ENCODE measurements at regions not wholly inside any gene's neighbourhood (a gene's known extent, or its start where the extent isn't known, plus 50 kb on each side); places are given as distances from the start of the nearest gene placed in this dataset.

GRCh38 chr2:175872721-175873120, 129.3 kb downstream of the LNPK start:
- ATAC-seq (ENCODE audit: low read depth in 2 of 2) (no peak), DNase-seq (no peak)
- Mint-ChIP-seq H3K27me3 (peaks cover 17% of the 10 kb centered on the region), H3K36me3 (no peaks in the 10 kb centered on the region), H3K4me1 (no peaks in the 10 kb centered on the region), H3K27ac (no peak overlapping the region), H3K4me3 (no peak overlapping the region), H3K9me3 (peaks cover 0 to 3% (median 0%) of the 10 kb centered on the region in 7 donors)
- no peaks in the 10 kb centered on the region for H3K9me3 ChIP-seq (ENCODE audit: control insufficient read depth in 2 of 2, low read length in 2 of 2)
- H3K27ac ChIP-seq (ENCODE audit: insufficient read depth, low read length, poor library complexity, severe bottlenecking) = no peak overlapping the region
- no peaks in the 10 kb centered on the region for H3K36me3 ChIP-seq (ENCODE audit: control insufficient read depth, insufficient read depth, low read length)
- no peaks in the 10 kb centered on the region for H3K4me1 ChIP-seq (ENCODE audit: control insufficient read depth, insufficient read depth, low read length, poor library complexity, severe bottlenecking)
- H3K27me3 ChIP-seq (ENCODE audit: control insufficient read depth, insufficient read depth, low read length) = peaks cover 6% of the 10 kb centered on the region
- H3K4me3 ChIP-seq (ENCODE audit: low read depth, low read length) = no peak overlapping the region

- H3K27ac Mint-ChIP-seq = no peak overlapping the region
- ATAC-seq (ENCODE audit: low read depth in 2 of 2) = no peak
- H3K4me3 Mint-ChIP-seq = no peak overlapping the region
Measured at GRCh38 chr2:175872005-175872348, 130.1 kb downstream of the LNPK start.

GRCh38 chr2:175871331-175872004, 130.6 kb downstream of the LNPK start:
- Mint-ChIP-seq H3K9me3 (peaks cover 0 to 3% (median 0%) of the 10 kb centered on the region in 7 donors), H3K36me3 (no peaks in the 10 kb centered on the region), H3K27ac (no peak overlapping the region), H3K4me3 (no peak overlapping the region), H3K27me3 (peaks cover 17% of the 10 kb centered on the region), H3K4me1 (no peaks in the 10 kb centered on the region)
- Histone ChIP-seq H3K36me3 (ENCODE audit: control insufficient read depth, insufficient read depth, low read length) (no peaks in the 10 kb centered on the region), H3K9me3 (ENCODE audit: control insufficient read depth in 2 of 2, low read length in 2 of 2) (no peaks in the 10 kb centered on the region), H3K27me3 (ENCODE audit: control insufficient read depth, insufficient read depth, low read length) (peaks cover 6% of the 10 kb centered on the region), H3K4me1 (ENCODE audit: control insufficient read depth, insufficient read depth, low read length, poor library complexity, severe bottlenecking) (no peaks in the 10 kb centered on the region), H3K4me3 (ENCODE audit: low read depth, low read length) (no peak overlapping the region), H3K27ac (ENCODE audit: insufficient read depth, low read length, poor library complexity, severe bottlenecking) (no peak overlapping the region)
- ATAC-seq (ENCODE audit: low read depth in 2 of 2) (no peak), DNase-seq (no peak)

More at GRCh38 chr2:175872005-175872348, 130.1 kb downstream of the LNPK start:
- no peak for DNase-seq
- Histone ChIP-seq H3K27me3 (ENCODE audit: control insufficient read depth, insufficient read depth, low read length) (peaks cover 6% of the 10 kb centered on the region), H3K27ac (ENCODE audit: insufficient read depth, low read length, poor library complexity, severe bottlenecking) (no peak overlapping the region), H3K9me3 (ENCODE audit: control insufficient read depth in 2 of 2, low read length in 2 of 2) (no peaks in the 10 kb centered on the region), H3K4me1 (ENCODE audit: control insufficient read depth, insufficient read depth, low read length, poor library complexity, severe bottlenecking) (no peaks in the 10 kb centered on the region), H3K36me3 (ENCODE audit: control insufficient read depth, insufficient read depth, low read length) (no peaks in the 10 kb centered on the region), H3K4me3 (ENCODE audit: low read depth, low read length) (no peak overlapping the region)
- no peaks in the 10 kb centered on the region for H3K36me3 Mint-ChIP-seq
- H3K27me3 Mint-ChIP-seq = peaks cover 17% of the 10 kb centered on the region
- H3K4me1 Mint-ChIP-seq = no peaks in the 10 kb centered on the region
- H3K9me3 Mint-ChIP-seq = peaks cover 0 to 3% (median 0%) of the 10 kb centered on the region in 7 donors

- Histone ChIP-seq H3K4me1 (ENCODE audit: control insufficient read depth, insufficient read depth, low read length, poor library complexity, severe bottlenecking) (no peaks in the 10 kb centered on the region), H3K4me3 (ENCODE audit: low read depth, low read length) (no peak overlapping the region), H3K27me3 (ENCODE audit: control insufficient read depth, insufficient read depth, low read length) (peaks cover 3% of the 10 kb centered on the region), H3K36me3 (ENCODE audit: control insufficient read depth, insufficient read depth, low read length) (no peaks in the 10 kb centered on the region), H3K27ac (ENCODE audit: insufficient read depth, low read length, poor library complexity, severe bottlenecking) (no peak overlapping the region), H3K9me3 (ENCODE audit: control insufficient read depth in 2 of 2, low read length in 2 of 2) (no peaks in the 10 kb centered on the region)
- no peaks in the 10 kb centered on the region for H3K4me1 Mint-ChIP-seq
- peaks cover 0 to 4% (median 0%) of the 10 kb centered on the region in 7 donors for H3K9me3 Mint-ChIP-seq
- peaks cover 16% of the 10 kb centered on the region for H3K27me3 Mint-ChIP-seq
- no peak overlapping the region for H3K4me3 Mint-ChIP-seq
- H3K27ac Mint-ChIP-seq = no peak overlapping the region
- ATAC-seq (ENCODE audit: low read depth in 2 of 2) (no peak), DNase-seq (no peak)
- H3K36me3 Mint-ChIP-seq = no peaks in the 10 kb centered on the region
Measured at GRCh38 chr2:175865716-175866115, 136.4 kb downstream of the LNPK start.

GRCh38 chr2:175864137-175864850, 137.8 kb downstream of the LNPK start:
- Mint-ChIP-seq H3K27ac (no peak overlapping the region), H3K9me3 (peaks cover 0 to 4% (median 0%) of the 10 kb centered on the region in 7 donors), H3K27me3 (peaks cover 13% of the 10 kb centered on the region), H3K36me3 (no peaks in the 10 kb centered on the region), H3K4me3 (no peak overlapping the region), H3K4me1 (no peaks in the 10 kb centered on the region)
- no peak for DNase-seq
- Histone ChIP-seq H3K36me3 (ENCODE audit: control insufficient read depth, insufficient read depth, low read length) (no peaks in the 10 kb centered on the region), H3K9me3 (ENCODE audit: control insufficient read depth in 2 of 2, low read length in 2 of 2) (no peaks in the 10 kb centered on the region), H3K4me1 (ENCODE audit: control insufficient read depth, insufficient read depth, low read length, poor library complexity, severe bottlenecking) (no peaks in the 10 kb centered on the region), H3K27ac (ENCODE audit: insufficient read depth, low read length, poor library complexity, severe bottlenecking) (no peak overlapping the region), H3K4me3 (ENCODE audit: low read depth, low read length) (no peak overlapping the region), H3K27me3 (ENCODE audit: control insufficient read depth, insufficient read depth, low read length) (no peaks in the 10 kb centered on the region)
- ATAC-seq (ENCODE audit: low read depth in 2 of 2) = no peak

- DNase-seq (no peak), ATAC-seq (ENCODE audit: low read depth in 2 of 2) (no peak)
- H3K4me3 ChIP-seq (ENCODE audit: low read depth, low read length) = no peak overlapping the region
- H3K9me3 ChIP-seq (ENCODE audit: control insufficient read depth in 2 of 2, low read length in 2 of 2) = no peaks in the 10 kb centered on the region
- Mint-ChIP-seq H3K4me1 (no peaks in the 10 kb centered on the region), H3K27ac (no peak overlapping the region), H3K36me3 (no peaks in the 10 kb centered on the region), H3K4me3 (no peak overlapping the region), H3K9me3 (peaks cover 0 to 7% (median 4%) of the 10 kb centered on the region in 7 donors), H3K27me3 (peaks cover 9% of the 10 kb centered on the region)
- H3K27ac ChIP-seq (ENCODE audit: insufficient read depth, low read length, poor library complexity, severe bottlenecking) = no peak overlapping the region
- H3K27me3 ChIP-seq (ENCODE audit: control insufficient read depth, insufficient read depth, low read length) = no peaks in the 10 kb centered on the region
- H3K4me1 ChIP-seq (ENCODE audit: control insufficient read depth, insufficient read depth, low read length, poor library complexity, severe bottlenecking) = no peaks in the 10 kb centered on the region
- H3K36me3 ChIP-seq (ENCODE audit: control insufficient read depth, insufficient read depth, low read length) = no peaks in the 10 kb centered on the region
Measured at GRCh38 chr2:175861958-175862357, 140.1 kb downstream of the LNPK start.

GRCh38 chr2:175855794-175856453, 146.1 kb downstream of the LNPK start:
- ATAC-seq (ENCODE audit: low read depth in 2 of 2) (no peak), DNase-seq (no peak)
- Mint-ChIP-seq H3K27ac (no peak overlapping the region), H3K4me1 (no peaks in the 10 kb centered on the region), H3K4me3 (no peak overlapping the region), H3K9me3 (peaks cover 0 to 7% (median 1%) of the 10 kb centered on the region in 7 donors), H3K36me3 (no peaks in the 10 kb centered on the region), H3K27me3 (peaks cover 5% of the 10 kb centered on the region)
- Histone ChIP-seq H3K27ac (ENCODE audit: insufficient read depth, low read length, poor library complexity, severe bottlenecking) (no peak overlapping the region), H3K9me3 (ENCODE audit: control insufficient read depth in 2 of 2, low read length in 2 of 2) (no peaks in the 10 kb centered on the region), H3K4me3 (ENCODE audit: low read depth, low read length) (no peak overlapping the region), H3K36me3 (ENCODE audit: control insufficient read depth, insufficient read depth, low read length) (no peaks in the 10 kb centered on the region), H3K27me3 (ENCODE audit: control insufficient read depth, insufficient read depth, low read length) (no peaks in the 10 kb centered on the region), H3K4me1 (ENCODE audit: control insufficient read depth, insufficient read depth, low read length, poor library complexity, severe bottlenecking) (no peaks in the 10 kb centered on the region)

Measured in CD4-positive, CD25-positive, alpha-beta regulatory T cell (primary cell).